ENCODE measurements at regions not wholly inside any gene's neighbourhood (a gene's known extent, or its start where the extent isn't known, plus 50 kb on each side); places are given as distances from the start of the nearest gene placed in this dataset.

DNA sequence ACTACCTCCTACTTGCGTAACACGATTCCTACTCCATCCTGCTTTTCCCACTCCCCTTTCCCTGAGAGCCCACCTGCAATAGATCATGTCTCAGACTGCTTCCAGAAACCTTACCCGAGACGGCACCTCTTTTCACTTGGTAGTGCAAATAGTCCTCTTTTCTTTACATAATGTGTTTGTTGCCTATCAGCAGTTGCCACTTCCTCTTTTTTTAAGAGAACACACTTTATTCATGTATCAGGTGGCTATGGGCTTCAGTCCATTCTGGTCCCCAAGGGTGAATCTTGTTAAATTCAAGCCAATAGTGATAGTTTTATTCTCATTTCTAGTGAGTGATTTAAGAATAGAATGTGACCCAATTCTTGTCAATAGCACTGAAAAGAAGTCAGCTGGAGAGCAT is 57.7 kb upstream of the FERMT1 start:
- H3K9me3 ChIP-seq (ENCODE audit: control insufficient read depth, low read length): peaks cover 5% of the 10 kb centered on the region
- no peak overlapping the region for H3K4me3 ChIP-seq (ENCODE audit: low read length)
- no peaks in the 10 kb centered on the region for H3K4me1 ChIP-seq (ENCODE audit: control insufficient read depth, insufficient read depth, low read length)
- DNase-seq (ENCODE audit: low read depth): no peak
- H3K27me3 ChIP-seq (replicated peaks; ENCODE audit: control insufficient read depth, insufficient read depth, low read length): peaks cover 49% of the 10 kb centered on the region
- no peaks in the 10 kb centered on the region for H3K36me3 ChIP-seq (ENCODE audit: control insufficient read depth, insufficient read depth, low read length, severe bottlenecking)
- no peak overlapping the region for H3K9ac ChIP-seq (ENCODE audit: low read length)

DNA sequence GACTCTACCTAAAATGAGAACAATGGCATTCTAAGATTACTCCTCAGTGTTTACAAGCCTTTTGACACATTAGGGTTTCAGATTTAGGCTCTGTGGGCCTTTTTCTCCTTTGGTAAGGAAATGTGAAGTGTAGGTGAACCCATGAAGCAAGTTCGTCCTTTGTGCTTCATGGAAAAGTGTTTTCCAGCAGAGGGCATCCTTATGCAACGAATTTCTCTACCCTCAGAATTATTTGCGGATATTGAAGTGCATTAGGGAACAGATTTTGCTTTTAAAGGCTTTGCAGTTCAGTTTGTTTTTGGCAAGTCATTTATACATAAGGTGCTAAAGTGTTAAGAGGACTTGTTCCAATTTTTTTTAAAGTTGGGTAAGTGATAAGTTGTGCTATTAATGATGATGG is 55.7 kb upstream of the FERMT1 start:
- Histone ChIP-seq H3K27me3 (replicated peaks; ENCODE audit: control insufficient read depth, insufficient read depth, low read length) (peaks cover 41% of the 10 kb centered on the region), H3K9ac (ENCODE audit: low read length) (no peak overlapping the region), H3K36me3 (ENCODE audit: control insufficient read depth, insufficient read depth, low read length, severe bottlenecking) (no peaks in the 10 kb centered on the region), H3K4me1 (ENCODE audit: control insufficient read depth, insufficient read depth, low read length) (no peaks in the 10 kb centered on the region), H3K4me3 (ENCODE audit: low read length) (no peak overlapping the region), H3K9me3 (ENCODE audit: control insufficient read depth, low read length) (peaks cover 5% of the 10 kb centered on the region)
- peak; percentile 58 for DNase-seq (ENCODE audit: low read depth)

DNA sequence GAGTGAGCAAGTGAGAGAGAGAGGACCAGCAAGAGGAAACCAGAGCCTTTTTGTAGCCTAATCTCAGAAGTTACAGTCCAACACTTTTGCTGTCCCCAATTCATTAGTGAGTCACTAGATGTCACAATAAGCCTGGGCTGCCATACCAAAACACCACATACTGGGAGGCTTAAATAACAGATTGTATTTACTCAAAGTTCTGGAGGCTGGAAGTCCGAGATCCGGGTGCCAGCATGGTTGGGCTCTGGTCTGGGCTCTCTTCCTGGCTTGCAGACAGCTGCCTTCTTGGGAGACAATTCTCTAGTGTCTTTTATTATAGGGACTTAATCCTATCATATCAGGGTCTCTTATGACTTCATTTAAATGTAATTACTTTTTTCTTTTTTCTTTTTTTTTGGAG is 50.7 kb upstream of the FERMT1 start:
- no peak for DNase-seq (ENCODE audit: low read depth)
- peaks cover 15% of the 10 kb centered on the region for H3K9me3 ChIP-seq (ENCODE audit: control insufficient read depth, low read length)

More for the DNA sequence above, 50.7 kb upstream of the FERMT1 start:
- Histone ChIP-seq H3K4me3 (ENCODE audit: low read length) (no peak overlapping the region), H3K9ac (ENCODE audit: low read length) (no peak overlapping the region), H3K4me1 (ENCODE audit: control insufficient read depth, insufficient read depth, low read length) (no peaks in the 10 kb centered on the region), H3K27me3 (replicated peaks; ENCODE audit: control insufficient read depth, insufficient read depth, low read length) (peaks cover 30% of the 10 kb centered on the region), H3K36me3 (ENCODE audit: control insufficient read depth, insufficient read depth, low read length, severe bottlenecking) (no peaks in the 10 kb centered on the region)
